HG02943 (cell line): ENCODE measurements at regions not wholly inside any gene's neighbourhood (a gene's known extent, or its start where the extent isn't known, plus 50 kb on each side); places are given as distances from the start of the nearest gene placed in this dataset.
"Not testable (repeated sequence)": the region's sequence is repeated elsewhere in the genome, so short reads cannot be mapped to it uniquely, and the experiment has no call there.

Source experiments
- ATAC-seq: cut with Tn5 transposase; IDR thresholded peaks from one replicate; pipeline ENCODE4 v1.9.1; 2021; ENCODE audit warnings: mild to moderate bottlenecking, low read depth, moderate library complexity; ENCODE audit not compliant: unreplicated experiment

DNA sequence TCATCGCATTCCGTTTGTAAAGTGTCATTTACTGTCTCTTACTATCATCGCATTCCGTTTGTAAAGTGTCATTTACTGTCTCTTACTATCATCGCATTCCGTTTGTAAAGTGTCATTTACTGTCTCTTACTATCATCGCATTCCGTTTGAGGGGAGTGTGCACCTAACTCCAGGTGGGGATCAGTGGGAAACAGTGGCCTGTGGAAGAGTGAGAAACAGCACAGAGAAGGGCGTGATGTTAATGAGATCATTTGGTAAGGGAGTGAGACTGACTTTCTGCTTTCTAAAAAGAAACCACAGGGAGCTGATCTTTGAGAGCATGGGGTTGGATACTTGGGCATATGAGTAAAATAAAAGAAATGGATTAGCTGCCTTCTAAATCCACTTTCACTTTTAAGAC, 77.5 kb upstream of the ZPLD1 start:
- not testable (repeated sequence) for ATAC-seq

DNA sequence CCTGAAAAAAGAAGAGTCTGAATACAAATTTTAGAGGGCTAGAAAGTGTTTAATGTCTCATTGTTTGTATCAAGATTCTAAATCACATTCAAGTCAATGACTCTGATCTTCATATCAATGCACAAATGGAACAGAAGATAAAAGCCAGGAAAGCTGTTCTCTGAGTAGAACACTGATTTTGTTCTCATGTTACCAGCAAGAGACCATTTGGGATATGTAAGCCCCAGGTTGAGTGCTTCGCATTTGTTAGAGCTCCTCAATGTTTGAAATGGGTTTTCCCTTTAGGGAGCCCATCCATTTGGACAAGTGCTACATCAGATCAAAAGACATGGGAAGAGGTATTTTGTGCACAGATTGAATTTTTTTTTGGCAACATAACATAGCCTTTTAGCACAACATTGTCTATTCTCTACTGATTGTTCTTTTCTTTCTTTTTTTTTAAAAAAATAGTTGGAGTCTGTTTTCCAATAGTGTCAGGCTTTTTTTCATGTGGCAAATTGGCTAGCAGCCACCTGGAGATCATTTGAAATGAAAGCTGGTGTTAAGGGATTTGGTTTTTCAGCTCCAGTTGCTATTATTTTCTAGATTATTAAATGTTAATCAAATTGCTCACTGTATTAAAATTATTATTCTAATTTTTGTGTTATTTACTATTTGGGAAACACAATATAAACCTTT, 74.5 kb upstream of the ZPLD1 start:
- ATAC-seq = no peak

DNA sequence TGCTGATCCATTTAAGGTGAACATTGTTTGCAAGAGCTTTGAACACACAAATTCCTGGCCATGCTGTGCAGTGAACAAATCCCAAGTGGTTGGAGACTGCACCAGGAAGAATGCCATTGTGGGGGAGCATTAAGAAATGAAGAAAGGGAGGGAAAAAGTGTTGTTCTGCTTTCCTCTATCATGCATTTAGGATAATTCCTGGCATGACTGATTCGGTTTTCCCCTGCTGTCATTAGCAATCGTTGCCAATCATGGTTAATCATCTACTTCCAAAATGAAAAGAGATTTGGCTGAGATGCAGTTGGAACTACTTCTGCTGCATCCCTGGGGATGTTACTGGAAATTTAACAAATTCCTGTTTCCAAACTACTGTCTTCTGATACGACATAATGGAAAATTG, 73.7 kb upstream of the ZPLD1 start:
- no peak for ATAC-seq

DNA sequence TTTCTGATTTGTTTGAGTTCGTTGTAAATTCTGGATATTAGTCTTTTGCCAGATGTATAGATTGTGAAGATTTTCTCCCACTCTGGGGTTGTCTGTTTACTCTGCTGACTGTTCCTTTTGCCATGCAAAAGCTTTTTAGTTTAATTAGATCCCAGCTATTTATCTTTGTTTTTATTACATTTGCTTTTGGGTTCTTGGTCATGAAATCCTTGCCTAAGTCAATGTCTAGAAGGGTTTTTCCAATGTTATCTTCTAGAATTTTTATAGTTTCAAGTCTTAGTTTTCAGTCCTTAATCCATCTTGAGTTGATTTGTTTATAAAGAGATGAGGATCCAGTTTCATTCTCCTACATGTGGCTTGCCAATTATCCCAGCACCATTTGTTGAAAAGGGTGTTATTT, 68.7 kb upstream of the ZPLD1 start:
- ATAC-seq = not testable (repeated sequence)

DNA sequence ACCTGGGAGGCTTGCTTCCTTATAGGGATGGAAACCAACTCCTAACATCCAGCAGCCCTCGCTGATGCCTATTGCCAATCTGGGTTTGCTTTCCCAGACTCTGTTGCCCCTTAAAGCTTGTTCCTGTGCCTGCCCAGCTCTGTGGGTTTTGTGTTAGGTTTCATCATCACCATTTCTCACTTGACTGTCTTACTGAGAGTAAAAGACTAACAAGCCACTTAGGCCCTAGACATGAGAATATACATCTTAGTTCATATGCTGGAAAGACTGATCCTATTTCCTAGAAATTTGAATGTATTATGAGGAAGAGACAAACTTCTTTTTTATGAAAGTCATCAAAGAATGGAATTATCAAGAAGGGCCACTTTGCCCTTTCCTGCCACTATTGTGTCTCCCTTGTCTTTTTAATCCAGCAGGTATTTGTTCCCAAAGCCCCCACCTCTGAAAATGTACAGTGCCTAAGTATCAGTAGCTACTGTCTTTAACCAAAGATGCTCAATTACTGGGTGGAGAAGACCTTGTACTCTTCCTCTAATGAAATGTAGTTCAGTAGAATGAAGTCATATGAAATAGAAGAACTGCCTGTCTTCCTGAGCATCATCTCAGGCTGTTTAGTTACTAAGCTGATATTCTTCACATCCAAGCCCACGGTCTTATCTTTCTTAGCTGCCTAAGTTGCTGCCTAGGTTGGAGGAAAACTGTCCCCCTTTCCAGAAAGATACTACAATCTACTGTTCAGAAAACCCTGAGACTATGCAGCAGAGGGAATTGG, 59.8 kb upstream of the ZPLD1 start:
- no peak for ATAC-seq

DNA sequence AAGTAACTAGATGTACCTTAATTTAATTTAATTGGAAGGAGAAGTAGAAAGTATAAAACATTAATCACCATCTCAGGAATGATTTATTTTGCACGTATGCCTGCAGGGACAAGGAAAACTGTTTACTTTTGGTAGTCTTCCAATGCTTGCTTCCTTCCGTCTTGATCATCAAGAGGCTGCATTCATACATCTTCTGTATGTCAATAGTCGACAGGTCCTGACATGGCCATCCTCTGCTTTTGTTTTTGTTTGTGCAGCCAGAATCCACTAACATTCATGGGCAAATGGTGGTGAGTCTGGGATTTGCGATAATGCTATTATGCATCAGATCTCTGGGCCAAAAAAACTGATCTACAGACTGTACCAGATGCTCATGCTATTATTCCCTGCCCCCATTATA, 56.6 kb upstream of the ZPLD1 start:
- ATAC-seq = no peak

DNA sequence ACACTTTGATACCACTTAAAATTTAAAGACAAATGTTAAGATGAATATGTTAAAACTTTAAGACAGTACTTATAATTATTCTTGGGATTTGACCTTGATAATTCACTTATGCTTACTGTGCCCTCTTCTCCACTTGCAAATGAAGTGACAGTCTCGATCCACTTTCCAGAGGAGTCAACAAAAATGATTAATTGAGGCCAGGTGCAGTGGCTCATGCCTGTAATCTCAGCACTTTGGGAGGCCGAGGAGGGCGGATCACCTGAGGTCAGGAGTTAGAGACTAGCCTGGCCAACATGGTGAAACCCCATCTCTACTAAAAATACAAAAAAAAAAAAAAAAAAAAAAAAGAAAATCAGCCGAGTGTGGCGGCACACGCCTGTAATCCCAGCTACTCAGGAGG, 52.6 kb upstream of the ZPLD1 start:
- not testable (repeated sequence) for ATAC-seq
